HG03196 (cell line): ENCODE measurements at regions not wholly inside any gene's neighbourhood (a gene's known extent, or its start where the extent isn't known, plus 50 kb on each side); places are given as distances from the start of the nearest gene placed in this dataset.

Experiments used
- ATAC-seq: cut with Tn5 transposase; IDR thresholded peaks from one replicate; pipeline ENCODE4 v1.9.1; 2021; ENCODE audit not compliant: unreplicated experiment

DNA sequence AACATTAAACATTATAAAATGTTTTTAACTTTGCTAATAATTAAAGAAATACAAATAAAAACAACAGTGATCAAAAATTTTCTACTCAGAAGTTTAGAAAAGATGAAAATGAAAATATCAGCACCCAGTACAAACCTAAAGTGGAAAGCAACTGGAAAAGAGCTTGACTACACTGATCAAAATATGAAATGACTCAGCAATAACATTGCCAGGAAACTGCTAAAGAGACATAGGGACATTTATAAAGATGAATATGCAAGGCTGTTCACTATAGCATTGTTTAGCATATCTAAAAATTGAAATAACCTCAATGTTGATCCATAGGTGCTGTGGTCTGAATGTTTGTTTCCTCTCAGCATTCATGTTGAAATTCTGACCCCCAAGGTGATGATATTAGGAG, 88.5 kb upstream of the NOCT start:
- ATAC-seq: no peak

DNA sequence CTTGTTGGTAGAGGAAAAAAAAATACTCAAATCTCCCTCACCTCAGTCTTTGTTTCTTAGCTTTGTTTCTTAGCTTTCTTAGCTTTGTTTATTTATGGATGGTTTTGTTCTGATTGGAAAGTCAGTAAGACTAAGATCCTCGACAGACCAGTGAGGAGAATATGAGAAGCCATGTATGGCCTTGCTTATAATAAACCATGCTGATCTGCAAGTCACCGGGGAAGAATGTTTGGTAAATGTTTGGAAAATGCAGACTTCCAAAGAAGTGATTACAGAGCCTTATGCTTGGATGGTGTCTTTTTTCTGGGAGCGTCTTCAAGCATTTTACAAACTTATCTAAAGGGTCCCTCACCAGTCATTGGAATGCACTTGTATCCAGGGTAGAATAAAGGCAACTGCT, 90.1 kb upstream of the NOCT start:
- no peak for ATAC-seq

DNA sequence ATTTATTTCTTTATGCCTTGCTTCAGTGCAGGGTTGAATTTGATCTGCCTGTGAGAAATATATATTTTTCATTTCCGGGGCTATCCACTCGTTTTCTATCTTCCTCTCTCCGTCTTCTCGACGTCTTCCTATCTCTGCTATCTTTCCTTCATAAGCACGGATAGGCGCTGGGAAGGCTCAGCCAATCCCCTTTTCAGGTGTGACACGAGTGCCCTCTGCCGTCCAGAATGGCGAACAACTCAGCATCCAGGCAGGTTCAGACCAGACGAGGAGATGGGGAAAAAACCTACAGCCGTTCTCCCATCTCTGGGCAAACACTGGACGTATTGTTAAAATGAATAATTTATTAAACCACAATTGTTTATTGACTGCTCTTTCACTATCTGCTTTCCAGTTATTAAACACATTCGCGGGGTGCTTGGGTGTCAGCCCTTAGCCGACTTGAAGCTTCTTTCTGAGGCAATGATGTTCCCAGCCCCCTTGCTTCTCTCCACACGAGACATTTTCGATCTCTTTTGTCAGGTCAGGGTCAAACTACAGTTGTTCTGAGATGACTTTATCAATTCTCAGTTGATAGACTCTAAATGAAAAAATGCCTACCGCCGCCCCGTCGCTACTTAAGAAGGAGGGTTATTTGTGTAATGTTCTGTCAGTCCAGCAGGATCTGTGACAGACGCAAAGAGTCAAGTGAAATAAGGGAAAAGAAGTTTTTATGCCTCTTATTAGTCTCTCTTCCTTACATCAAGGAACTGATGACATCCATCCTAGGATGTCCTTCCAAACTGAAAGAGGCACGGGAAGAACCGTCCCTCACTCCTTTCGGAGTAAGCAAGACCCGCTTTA, 96.3 kb upstream of the NOCT start:
- peak; percentile 81 for ATAC-seq

DNA sequence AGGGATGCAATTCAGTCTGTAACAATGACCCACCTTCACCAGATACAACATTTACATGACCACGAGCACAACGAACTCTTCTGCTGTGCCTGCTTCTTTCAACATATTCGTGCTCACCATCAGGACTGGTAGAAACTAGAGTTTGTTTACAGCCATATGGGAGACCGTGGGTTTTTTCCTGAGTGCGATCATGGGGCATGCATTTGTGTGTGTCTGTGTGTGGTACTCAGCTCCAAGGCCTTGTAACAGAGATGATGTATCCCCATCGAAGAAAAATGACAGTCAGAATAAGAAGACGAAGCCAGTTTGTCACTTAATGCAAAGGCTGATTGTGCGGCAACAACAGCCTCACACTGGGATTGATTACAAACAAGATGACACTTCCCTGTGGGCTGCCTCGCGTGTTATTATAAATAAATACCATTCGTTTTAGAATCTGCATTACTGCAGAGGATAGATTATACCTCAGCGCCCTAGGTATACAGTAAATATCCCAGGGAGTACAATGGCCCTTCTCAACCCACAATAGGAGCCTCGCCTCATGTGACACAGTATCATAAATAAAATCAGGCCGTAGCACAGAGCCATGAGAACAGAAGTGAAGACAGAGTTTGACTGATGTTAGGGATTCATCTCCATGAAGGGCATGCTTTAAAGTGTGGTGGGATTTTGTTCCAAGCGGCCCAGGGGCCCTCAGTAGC, 97.3 kb upstream of the NOCT start:
- ATAC-seq: no peak

DNA sequence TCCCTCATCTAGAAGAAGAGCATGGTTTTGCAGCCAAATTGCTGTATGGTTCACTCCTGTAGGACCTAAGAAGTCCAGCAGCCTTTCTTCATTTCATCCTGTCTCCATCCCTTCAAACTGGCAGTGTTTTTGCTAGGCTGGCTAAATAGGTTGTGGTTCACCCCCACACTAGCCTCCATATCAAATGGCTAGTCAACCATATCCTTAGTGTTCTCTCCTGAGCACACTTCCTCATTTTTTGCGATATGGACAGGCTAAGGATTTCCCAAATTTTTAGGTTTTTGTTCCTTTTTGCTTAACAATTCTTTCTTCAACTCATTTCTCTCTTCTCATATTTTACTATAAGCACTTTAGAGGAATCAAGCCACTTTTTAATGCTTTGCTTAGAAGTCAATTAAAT, 98.8 kb upstream of the NOCT start:
- no peak for ATAC-seq

DNA sequence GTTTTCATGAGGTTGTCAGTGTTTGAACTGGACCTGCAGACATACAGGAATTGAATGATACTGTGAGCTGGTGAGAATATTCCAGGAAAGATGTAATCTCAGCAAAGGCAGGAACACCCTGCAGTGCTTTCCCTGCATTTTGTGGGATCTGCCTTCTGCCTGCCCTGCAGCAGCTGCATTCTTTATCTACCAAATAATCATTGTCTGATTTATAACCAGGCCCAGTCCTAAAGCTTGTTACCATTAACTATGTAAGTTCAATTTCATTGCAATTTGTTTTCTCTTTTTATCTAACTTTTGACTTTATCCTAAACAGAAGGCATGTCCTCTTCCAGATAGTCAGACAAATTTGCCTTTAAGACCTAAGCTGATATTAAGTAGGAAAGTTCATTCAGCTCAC, 99.8 kb upstream of the NOCT start:
- no peak for ATAC-seq

DNA sequence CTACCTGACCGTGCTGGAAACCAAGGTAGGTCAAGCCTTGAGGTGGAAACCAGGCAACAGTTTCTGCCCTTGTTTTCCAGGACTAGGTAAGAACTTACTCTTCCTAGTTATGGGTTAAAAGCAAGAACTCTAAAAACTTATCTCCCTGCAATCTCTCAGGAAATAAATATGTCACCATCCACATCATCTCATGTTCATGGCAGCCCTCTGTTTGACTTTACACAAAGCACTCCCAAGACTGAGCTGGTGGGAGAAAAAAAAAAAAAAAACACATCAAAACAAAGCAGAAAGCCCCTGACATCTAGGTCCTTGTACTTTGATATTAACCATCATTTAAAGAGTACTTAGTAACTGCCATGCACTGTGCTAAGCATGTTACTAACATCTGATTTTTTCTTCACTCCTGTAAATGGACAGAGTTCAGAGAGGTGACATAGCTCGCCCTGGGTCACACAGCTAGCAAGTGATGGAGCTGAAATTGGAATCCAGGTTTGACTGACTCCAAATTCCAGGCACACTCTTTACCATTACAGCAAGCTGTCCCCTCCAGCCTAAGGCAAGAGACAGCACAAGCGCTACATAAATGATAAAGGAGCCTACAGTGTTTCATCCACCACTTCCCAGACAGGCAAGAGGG, 102.8 kb upstream of the NOCT start:
- no peak for ATAC-seq

DNA sequence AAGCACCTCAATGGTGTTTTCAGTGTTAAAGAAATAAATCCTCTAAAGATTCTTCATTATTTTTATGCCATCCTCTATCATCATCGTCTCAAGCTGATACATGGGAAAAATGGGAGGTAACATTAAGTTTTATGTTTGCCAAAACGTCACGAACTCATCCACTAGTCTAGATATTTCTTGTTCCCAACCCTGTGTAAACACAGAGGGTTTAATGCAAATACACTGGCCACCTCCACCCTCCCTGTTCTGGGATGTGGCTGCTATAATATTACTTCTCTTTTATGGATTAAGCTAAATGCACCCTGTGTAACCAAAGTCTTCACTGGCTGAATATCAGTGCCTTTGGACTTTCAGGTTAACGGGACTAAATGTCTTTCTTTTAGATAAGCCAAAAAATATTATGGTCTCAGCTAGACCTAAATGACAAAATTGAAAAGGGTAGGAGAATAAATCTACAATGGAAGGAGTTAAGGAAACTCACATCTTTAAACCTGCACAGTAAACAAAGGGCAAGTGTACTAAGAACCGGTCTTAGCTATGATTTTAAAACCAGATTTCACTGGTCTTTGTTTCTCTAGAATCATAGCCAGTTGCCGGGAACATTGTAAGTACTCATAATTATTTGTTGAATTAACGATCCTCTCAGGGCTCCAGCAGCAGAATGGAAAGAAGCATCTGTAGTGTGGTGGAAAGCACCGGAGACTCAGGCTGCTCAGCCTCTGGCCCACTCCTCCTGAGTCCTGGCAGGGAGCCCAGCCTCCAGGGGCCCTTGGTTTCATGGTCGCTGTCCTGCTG, 103.5 kb upstream of the NOCT start:
- ATAC-seq: no peak

DNA sequence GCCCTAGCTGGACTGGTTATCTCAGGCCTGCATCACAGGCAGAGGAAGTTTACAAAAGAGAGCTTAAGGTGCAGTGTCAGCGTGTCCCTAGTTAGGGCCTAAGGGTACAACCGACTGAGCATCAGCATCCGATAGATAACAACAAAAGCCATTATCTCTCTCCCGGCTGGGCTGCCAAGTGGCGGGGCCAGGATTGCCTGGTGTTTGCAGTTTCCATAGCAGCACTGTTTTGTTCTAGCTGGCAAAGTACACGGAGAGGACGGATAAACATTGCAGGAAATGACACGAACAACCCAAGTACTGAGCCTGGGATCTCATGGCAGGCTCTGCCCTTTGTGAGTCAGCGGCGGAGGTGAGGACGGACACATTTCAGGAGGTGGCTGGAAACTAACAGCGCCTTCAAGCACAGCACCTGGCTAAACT, 104.7 kb upstream of the NOCT start:
- no peak for ATAC-seq

DNA sequence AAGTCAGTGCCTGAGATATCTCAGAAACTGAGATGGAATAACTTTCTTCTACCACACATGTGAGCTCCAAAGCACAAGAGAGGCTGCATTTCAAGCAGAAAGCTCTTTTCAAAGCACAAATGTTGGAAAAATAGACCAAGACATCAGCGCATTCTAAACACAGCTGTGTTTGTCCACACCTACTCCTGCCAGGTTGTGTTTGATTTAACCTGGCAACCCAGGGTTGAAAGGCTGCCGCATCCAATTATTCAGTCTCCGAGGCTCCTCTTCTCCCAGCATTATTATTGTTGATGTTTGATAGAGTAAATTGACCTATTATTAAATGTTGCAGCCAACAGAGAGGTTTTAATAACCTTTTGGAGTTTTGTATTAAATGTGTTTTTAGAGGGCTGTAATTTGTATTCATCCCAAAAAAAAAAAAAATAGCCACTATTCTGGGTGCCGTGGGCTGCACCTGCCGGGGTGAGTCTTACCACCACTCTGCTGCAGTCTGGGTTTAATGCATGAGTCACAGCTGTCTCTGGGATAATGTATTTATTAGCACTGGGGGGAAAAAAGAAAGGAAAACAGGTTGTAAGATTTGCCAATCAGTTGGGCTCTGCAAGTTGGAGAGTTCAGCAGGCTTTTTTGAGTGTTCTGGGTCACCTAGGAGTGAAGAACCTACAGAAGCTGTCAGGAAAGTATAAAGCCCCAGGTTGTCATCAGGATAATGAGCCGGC, 105.2 kb upstream of the NOCT start:
- ATAC-seq: no peak

DNA sequence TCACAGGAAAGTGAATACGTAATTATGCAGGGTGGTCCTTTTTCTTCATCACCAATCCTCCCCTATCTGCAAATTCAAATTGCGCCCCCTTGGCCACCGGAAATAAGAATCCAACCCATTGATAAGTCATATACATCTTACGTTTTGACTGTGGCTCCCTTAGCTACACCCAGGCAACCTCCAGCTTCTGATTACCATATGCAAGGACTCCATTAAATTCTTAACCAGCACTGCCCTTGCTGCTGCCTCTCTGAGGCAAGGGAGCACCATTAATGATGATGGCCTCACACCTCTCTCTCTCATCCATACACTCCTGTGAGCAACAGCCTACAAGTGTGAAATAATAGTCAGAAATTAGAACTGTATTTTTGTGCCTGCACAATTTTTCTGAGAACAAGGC, 106.0 kb upstream of the NOCT start:
- ATAC-seq: no peak

DNA sequence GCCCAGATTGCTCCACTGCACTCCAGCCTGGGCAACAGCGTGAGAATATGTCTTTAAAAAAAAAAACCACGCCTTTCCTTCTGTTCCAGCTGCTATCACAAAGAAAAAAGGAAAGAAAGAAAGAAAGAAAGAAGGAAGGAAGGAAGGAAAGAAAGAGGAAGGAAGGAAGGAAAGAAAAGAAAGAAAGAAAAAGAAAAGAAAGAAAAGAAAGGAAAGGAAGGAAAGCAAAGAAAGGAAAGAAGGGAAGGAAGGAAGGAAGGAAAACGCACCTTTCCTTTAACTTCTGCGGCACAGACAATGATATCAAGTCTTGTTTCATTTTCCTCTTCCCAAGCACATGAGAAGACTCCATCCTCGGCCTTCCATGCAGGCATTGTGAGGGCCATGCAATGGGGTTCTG, 107.4 kb upstream of the NOCT start:
- no peak for ATAC-seq

DNA sequence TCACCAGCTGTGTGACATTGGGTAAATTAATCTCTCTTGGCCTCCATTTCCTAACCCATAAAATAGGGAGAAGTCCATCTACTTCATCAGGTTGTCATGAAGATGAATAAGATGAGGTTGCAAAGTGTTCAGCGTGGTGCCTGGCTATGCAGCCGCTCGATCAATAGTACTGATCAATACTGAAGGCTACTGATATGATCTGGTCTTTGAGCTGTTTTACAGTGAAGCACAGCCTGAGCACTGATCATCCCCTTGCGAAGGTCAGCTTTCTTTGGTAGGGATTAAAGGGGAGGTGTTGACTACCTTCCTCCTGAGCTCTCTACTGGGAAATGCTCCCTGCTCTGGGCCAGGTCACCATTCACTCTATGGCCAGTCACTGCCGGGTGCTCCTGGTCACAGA, 108.4 kb upstream of the NOCT start:
- no peak for ATAC-seq

DNA sequence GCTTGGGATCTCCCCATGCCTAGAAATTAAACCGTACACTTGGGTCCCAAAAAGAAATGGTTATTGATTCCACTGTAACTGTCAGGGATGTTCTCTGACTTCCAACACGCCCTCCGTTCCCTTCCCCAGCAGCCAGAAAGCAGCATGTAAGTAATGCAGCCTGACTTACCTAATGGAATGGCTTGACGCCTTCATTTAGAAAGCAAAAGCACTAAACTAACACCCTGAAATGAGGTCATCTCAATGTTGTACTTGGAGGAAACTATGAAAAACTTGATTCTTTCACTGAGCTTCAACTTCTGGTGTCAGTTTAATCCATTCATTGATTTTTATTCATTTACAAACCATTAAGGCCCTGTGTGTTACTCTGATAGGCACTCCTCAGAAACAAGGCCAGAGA, 110.8 kb upstream of the NOCT start:
- no peak for ATAC-seq

DNA sequence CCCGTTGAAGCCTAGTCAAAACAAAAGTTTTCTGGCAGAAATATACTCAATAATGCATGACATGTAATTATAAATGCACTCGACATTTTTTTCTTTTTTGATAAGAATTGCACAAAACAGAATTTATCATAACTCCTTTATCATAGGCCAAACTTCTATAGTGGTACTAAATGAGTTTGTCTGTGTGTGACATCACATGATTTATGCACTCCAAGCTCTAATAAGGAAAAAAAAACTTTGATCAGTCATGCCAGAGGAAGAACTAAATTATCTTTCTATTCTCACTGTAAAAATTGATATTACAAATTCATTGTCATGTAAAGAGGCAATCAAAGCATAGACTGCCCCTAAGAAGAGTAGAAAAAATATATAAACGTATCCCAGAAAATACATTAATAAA, 112.4 kb upstream of the NOCT start:
- ATAC-seq: no peak

DNA sequence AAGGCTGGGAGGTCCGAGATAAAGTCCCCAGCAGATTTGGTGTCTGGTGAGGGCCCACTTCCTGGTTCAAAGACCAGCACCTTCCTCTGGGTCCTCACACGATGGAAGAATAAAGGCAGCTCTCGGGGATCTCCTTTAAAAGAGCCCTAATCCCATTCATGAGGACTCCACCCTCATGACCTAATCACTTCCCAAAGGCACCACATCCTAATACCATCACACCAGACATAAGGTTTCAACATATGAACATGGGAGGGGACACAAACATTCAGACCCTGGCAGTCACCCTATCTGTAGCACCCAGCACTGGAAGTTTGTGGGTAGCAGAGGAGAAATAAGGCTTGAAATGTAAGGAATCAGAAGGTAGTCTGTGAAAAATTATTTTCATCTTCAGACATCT, 112.9 kb upstream of the NOCT start:
- no peak for ATAC-seq

DNA sequence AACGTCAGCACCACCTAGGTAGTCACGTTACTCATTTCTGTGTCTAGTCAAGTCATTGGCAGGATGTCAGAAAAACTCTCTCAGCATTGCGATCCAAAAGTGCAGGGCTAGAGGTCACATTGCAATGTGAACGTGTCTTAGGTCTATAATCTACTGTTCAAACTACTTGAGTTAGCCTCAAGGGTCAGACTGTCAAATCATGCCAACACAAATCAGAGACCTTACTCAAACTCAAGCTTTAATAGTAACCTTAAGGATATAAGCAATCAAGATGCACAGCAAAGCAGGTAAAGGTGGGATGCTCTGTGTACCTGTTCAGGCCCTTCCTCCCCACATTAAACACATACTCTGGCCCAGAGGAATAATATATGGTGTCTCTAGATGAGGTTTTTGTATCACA, 114.4 kb upstream of the NOCT start:
- no peak for ATAC-seq

DNA sequence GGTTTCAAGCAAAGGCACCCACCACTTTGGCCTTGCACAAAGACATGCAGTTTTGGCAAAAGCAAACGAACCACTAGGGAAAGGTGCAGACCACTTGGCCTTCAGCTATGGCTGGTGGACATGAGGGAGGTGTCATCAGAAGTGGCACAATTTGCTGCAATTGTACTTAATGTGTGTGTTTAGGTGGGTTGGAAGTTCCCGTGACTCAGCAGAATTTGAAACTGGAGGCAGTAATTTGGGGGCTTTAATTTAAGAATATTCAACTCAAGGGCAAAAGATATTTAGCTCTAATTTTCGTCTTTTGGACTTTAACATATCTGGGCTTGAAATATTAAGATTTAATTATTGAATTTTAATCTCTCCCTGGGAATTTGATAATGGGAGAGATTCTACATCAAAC, 115.6 kb upstream of the NOCT start:
- ATAC-seq: no peak

DNA sequence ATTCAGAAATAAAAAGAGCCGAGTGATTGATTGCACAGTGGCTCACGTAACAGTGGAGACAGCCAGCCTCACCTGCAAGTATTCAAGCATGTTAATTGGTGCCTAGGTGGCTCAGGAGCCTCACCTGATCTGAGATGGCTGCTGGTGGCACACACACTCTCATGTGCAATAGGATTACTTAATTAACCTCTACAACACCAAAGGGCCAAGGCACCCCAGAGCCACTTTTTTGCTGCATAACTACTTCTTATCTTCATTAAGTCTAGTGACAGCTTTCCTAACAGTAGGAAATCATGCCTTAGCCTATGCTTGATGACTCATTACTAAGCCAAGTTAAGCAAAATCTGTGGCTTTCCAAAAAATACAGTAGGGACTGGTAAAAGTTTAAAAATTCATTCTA, 117.3 kb upstream of the NOCT start:
- ATAC-seq: no peak

DNA sequence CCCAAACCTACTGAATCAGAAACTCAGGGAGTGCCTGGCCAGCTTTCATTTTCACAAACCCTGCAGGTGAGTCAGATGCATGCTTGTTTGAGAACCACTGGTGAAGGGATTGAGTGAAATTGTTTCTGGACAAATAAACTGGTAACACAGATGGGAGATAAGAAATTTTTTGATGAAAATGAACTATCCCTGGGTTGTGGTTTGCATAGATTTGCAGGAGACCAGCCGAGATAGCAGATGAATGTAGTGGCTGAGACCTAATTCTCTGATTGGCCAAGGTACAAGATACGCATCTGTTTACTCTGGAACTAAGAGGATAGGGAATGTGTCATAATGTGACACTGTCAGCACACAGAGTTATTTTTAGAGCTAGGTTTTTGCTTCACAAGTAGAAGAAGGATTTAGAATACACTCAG, 117.8 kb upstream of the NOCT start:
- ATAC-seq: no peak

DNA sequence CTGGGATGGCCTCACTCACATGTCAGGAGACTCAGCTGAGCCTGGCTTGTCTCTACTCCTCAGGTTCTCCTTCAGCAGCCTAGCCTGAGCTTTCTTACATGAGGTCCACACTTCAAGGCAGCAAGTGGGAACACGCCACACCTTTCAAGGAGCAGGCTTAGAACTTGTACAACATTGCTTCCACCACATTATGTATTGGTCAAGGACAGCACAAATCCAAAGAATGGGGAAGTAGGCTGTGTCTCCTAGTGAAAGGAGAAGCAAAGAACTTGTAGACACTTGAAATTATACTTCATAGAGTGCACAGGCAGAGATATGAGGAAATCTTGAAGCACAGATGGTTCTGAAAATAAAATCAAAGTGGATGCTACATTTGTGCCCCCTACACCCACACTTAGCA, 120.9 kb upstream of the NOCT start:
- no peak for ATAC-seq
